ENCODE measurements at regions not wholly inside any gene's neighbourhood (a gene's known extent, or its start where the extent isn't known, plus 50 kb on each side); places are given as distances from the start of the nearest gene placed in this dataset.

DNA sequence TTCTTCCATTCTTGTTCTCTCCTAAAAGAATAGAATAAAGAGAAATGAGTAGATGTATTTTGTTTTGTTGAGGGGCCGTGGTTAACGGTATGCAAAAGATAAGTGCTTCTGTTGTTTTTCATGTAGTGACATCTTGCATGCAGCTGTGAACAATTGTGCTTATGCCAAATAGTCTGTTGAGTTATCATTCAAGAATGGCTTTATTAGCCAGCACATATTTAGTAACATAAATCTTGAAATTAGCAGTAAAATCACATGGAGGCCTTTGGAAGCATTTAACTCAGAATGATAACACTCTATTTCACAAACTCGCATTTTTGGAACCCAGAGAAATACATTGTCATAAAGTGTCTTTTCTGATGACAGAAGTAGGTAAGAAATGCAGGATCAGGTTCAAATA, 1772.0 kb upstream of the FLRT2 start:
- TF ChIP-seq, protein P1, sequence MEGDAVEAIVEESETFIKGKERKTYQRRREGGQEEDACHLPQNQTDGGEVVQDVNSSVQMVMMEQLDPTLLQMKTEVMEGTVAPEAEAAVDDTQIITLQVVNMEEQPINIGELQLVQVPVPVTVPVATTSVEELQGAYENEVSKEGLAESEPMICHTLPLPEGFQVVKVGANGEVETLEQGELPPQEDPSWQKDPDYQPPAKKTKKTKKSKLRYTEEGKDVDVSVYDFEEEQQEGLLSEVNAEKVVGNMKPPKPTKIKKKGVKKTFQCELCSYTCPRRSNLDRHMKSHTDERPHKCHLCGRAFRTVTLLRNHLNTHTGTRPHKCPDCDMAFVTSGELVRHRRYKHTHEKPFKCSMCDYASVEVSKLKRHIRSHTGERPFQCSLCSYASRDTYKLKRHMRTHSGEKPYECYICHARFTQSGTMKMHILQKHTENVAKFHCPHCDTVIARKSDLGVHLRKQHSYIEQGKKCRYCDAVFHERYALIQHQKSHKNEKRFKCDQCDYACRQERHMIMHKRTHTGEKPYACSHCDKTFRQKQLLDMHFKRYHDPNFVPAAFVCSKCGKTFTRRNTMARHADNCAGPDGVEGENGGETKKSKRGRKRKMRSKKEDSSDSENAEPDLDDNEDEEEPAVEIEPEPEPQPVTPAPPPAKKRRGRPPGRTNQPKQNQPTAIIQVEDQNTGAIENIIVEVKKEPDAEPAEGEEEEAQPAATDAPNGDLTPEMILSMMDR (conservative IDR thresholded peaks at IDR 0.05; ENCODE audit: low read length): no peak
- TF ChIP-seq EZH2phosphoT487 (IDR thresholded peaks at IDR 0.05; ENCODE audit: borderline replicate concordance, low read depth, low read length): no peak

Measured in OCI-LY7 (cell line).